ENCODE measurements at regions not wholly inside any gene's neighbourhood (a gene's known extent, or its start where the extent isn't known, plus 50 kb on each side); places are given as distances from the start of the nearest gene placed in this dataset.

DNA sequence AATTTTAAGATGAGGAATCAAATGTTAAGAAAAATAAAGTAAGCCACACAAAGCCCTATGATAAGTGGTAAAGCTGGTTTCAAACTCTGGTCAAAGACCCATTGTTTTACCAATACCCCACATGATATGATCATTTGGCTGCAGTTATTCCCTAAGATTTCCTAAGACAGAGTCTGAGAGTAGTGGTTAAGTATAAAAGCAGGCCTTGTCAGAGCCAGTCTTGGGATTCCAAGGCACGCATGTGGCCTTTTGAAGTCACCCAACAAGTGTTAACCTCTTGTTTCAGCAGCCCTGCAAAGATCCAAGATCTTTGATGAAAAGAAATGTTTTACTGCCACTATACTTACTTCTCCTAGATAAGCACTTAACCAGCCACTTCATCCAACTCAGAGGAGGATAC, 159.2 kb downstream of the SIPA1L2 start:
- TF ChIP-seq, protein P1, sequence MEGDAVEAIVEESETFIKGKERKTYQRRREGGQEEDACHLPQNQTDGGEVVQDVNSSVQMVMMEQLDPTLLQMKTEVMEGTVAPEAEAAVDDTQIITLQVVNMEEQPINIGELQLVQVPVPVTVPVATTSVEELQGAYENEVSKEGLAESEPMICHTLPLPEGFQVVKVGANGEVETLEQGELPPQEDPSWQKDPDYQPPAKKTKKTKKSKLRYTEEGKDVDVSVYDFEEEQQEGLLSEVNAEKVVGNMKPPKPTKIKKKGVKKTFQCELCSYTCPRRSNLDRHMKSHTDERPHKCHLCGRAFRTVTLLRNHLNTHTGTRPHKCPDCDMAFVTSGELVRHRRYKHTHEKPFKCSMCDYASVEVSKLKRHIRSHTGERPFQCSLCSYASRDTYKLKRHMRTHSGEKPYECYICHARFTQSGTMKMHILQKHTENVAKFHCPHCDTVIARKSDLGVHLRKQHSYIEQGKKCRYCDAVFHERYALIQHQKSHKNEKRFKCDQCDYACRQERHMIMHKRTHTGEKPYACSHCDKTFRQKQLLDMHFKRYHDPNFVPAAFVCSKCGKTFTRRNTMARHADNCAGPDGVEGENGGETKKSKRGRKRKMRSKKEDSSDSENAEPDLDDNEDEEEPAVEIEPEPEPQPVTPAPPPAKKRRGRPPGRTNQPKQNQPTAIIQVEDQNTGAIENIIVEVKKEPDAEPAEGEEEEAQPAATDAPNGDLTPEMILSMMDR (conservative IDR thresholded peaks at IDR 0.05; ENCODE audit: low read depth, low read length): no peak
- TF ChIP-seq POLR2A (IDR thresholded peaks at IDR 0.05; ENCODE audit: low read depth, low read length) (no peak), FOS (IDR thresholded peaks at IDR 0.05; ENCODE audit: low read depth, low read length) (no peak), MXI1 (IDR thresholded peaks at IDR 0.05; ENCODE audit: borderline replicate concordance, low read depth, low read length) (no peak), RAD21 (IDR thresholded peaks at IDR 0.05; ENCODE audit: low read length) (no peak), BHLHE40 (IDR thresholded peaks at IDR 0.05; ENCODE audit: low read depth, low read length) (no peak), NFE2L2 (IDR thresholded peaks at IDR 0.05; ENCODE audit: low read depth, low read length) (no peak), MAFK (IDR thresholded peaks at IDR 0.05; ENCODE audit: low read depth, low read length) (no peak), SMC3 (IDR thresholded peaks at IDR 0.05; ENCODE audit: low read depth, low read length) (no peak)

All from IMR-90 (cell line).